NCI-H1694 treated with DMSO at 0.1 percent for 48 hours (cell line): ENCODE measurements at regions not wholly inside any gene's neighbourhood (a gene's known extent, or its start where the extent isn't known, plus 50 kb on each side); places are given as distances from the start of the nearest gene placed in this dataset.

Source experiments
- DNase-seq: peaks from one replicate; lab custom pipeline; 2025; lab: John Stamatoyannopoulos, UW

GRCh38 chr12:92582475-92582874 is 120.3 kb upstream of the PLEKHG7 start:
- DNase-seq, result peak; percentile 44

GRCh38 chr12:92581604-92582003 is 121.2 kb upstream of the PLEKHG7 start:
- peak; percentile 46 for DNase-seq

GRCh38 chr12:92574911-92575570 is 127.7 kb upstream of the PLEKHG7 start:
- DNase-seq, result no peak

DNA sequence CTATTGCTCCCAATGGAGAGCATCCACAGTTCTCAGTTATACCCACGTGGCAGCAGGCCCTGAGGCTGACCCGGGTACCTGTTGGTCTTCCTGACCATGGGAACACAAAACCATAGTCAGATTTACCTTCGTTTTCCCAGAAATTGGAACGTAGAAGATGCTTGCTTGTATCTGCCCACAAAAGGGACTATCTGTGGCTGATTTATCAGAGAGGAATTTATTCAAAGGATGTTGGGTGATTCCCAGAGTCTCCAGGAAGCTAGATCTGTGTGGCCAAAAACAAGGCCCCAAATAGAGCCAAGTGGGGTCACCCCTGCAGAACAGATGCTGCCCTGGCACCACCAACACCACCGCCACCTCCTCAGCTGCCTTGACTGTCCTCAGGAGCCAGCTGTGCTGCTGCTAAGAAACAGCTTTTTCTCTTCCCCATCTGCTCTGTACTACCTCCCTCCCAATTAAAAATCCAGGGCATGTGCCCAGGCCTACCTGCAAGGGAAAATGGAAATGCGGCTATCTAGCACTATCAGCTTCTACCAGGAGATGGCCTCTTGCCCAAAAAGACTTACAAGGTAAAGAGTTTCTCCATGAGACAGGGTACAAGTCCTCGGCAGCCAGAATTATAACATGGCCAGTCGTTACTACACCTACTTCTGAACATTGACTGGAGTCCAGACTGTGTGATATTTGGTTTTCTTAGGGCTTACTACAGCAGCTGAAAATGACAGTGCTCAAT is 128.6 kb upstream of the PLEKHG7 start:
- peak; percentile 34 for DNase-seq

DNA sequence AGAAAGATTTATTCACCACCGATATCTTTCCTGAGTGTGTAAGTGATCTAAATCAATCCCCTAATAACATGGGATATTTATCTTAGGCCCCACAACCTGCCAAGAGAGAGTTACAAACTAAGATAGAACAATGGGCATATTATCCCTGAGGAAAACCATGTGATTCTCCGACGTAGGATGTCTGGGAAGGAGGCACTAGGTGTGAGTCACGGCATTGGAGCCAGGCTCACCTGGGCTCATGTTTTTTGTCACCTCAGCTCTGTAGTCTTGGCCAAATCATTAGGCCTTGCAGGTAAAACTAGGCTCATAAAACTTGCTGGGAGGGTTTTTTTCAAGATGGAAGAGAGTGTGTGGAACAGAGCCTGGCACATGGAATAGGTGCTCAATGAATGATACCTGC is 129.7 kb upstream of the PLEKHG7 start:
- no peak for DNase-seq

GRCh38 chr12:92571844-92572543 is 130.8 kb upstream of the PLEKHG7 start:
- DNase-seq, result no peak

DNA sequence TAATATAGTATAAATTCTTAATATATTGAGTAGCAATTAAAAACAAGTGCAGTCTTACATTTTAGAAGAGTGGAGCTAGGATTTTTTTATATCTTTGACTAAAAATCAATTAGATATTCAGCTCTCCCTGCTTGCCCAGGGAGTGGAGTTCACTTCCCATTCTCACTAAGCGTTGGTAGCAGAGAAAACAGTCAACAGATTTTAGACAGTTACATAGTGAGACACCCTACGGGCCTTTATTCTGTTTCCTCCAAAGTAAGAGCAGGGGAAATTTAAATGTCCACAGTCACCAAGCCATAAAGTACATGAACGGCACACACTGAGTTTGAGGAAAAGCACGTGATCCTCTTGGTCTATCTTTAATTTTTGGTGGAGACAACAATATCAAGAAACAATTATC is 131.6 kb upstream of the PLEKHG7 start:
- DNase-seq, result no peak

- DNase-seq, result peak; percentile 89
Measured at GRCh38 chr12:92570056-92570753, 132.6 kb upstream of the PLEKHG7 start.

- DNase-seq, result no peak
Measured at GRCh38 chr12:92568691-92569090, 134.1 kb upstream of the PLEKHG7 start.

- DNase-seq, result no peak
Measured at GRCh38 chr12:92566448-92567019, 136.3 kb upstream of the PLEKHG7 start.

- no peak for DNase-seq
Measured at GRCh38 chr12:92563819-92564218, 139.0 kb upstream of the PLEKHG7 start.

DNA sequence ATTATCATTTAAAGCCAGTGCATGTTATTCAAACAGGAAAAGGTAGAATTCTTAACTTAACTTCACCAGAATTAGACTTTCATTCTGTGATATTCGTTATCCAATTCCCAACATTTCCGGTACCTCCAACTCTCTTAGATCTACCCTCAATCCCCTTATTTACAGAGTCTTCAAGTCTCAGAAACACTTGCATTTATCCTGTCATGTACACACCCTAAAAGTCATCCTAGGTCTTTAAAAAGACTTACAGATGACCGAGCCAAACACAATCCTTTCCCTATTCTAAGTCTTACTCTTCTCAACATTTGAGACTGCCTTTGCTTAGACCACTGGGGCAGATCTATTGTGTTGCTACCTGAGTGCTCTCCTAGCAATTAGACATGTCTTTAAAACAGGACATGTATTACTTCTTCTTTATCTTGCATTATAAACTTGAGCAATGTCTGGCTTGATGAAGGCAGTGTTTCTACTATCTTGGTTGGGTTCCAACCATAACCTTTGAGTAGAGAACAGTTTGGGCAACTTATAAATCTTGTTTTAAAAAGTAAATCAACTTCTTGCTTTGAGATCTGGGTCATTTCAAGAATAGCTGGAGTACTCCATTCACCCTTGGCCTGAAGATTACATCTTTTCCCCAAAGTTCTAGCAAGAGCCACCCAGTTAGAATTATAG is 140.6 kb upstream of the PLEKHG7 start:
- DNase-seq, result no peak

DNA sequence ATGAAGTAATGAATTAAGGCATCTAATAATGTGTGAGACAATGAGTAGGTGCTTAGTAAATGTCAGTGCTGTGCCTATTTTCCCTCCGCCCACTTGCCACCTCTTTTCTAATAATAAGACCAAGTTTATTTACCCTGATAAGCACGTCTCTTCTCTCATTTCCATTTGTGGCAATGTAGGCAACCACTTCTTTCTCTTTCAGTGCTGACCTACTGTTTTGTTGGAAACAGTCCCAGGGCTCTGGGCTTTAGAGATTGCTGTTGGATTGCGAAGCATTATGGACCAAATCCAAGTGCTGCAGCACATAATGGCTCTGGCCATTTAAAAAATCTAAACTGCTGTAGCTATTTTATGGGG is 141.3 kb upstream of the PLEKHG7 start:
- DNase-seq, result no peak

DNA sequence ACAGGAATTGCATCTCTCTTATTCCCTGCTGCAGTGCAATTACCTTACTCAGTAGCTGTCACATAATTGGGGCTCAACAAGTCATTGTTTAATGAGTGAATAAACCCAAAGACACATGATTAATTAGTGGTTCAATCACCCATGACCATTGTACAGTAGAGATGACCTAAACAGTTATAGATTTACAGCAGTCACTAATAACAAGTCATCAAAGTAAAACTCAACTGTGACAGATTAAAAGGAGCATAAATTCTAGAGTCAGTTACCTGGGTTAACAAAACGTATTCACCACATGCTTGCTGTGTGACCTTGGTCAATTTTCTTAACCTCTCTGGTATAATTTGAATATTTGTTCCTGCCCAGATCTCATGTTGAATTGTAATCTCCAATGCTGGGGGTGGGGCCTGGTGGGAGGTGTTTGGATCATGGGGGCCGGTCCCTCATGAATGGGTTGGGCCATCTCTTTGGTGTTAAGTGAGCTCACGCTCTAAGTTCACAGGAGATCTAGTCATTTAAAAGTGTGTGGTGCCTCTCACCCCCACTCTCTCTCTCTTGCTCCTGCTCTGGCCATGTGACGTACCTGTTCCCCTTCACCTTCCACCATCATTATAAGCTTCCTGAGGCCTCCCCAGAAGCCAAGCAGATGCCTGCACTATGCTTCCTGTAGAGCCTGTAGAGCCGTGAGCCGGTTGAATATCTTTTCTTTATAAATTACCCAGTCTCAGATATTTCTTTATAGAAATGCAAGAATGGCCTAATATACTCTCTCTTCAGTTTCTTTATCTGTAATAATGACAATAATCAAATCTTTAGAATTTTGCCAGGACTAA is 141.9 kb upstream of the PLEKHG7 start:
- DNase-seq, result no peak

- no peak for DNase-seq
Measured at GRCh38 chr12:92558806-92559205, 144.0 kb upstream of the PLEKHG7 start.

GRCh38 chr12:92558215-92558773 is 144.5 kb upstream of the PLEKHG7 start:
- no peak for DNase-seq

- no peak for DNase-seq
Measured at GRCh38 chr12:92557422-92557724, 145.4 kb upstream of the PLEKHG7 start.

DNA sequence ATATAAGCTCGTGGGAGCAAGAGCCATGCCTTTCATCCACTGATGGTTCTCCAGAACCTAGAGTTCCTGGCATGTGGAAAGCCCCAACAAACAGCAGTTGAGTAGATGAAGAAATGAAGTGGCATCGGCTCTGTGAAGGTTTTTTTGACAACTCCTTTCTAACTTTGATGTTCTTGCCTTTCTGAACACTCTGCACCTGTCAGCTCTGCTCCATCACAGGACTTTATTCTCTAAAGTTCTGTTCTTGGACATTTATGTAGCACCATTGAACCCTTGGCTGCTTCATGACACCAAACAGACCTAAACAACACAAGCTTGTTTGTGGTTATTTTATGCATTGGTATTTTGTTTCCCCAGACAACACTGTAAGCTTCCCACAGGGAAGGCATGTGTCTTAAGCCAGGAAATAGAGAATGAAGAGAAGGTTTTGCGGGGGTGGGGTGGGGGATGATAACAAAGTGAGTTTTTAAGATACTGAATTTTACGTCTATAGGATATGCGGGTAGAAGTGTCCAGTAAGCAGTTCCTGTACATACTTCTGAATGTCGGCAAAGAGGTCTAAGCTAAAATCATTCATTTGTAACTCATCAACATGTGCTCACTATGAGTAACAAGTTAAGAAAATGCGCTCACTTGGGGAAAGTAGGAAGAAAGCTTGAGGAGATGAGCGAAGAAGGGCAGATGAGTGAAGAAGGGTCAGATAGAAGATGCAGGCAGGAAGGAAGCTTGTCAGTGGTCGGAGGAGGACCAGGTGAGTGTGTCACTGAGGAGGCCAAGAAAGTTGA is 146.0 kb upstream of the PLEKHG7 start:
- DNase-seq, result no peak

DNA sequence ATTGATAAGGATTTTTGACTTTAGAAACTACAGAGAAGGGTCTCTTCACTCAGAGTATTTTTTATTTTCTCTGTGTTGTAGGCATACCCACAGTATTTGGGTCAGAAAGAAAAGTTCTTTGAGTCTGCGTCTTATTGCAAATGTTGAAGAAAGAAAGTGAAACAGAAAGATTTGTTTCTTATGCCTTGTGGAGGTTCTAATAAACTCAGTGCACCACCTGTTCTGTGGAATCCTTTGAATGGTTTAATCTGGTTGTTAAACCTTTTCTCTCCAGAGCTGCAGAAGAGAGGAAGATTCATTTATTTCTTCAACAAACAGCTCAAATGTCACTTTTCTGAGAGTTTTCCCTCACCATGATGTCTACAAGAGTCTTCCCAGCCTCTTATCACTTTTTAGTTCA is 146.6 kb upstream of the PLEKHG7 start:
- no peak for DNase-seq
